Hepatocyte (in vitro differentiated cells): ENCODE measurements at regions not wholly inside any gene's neighbourhood (a gene's known extent, or its start where the extent isn't known, plus 50 kb on each side); places are given as distances from the start of the nearest gene placed in this dataset.

Source experiments
- EZH2 ChIP-seq: fragments of 200-600 bp; sonication (generic); IDR thresholded peaks from 2 replicates; pipeline ENCODE4 v1.6.1; 2016; ENCODE audit warnings: antibody characterized with exemption, mild to moderate bottlenecking, borderline replicate concordance
- EZH2phosphoT487 ChIP-seq: fragments of 200-600 bp; sonication (generic); IDR thresholded peaks from one replicate; pipeline ENCODE4 v1.6.1; 2018; ENCODE audit warnings: antibody characterized with exemption, mild to moderate bottlenecking, low read depth, moderate library complexity; ENCODE audit not compliant: unreplicated experiment, severe bottlenecking
- TF ChIP-seq, protein P1 (sequence below): fragments of 200-600 bp; sonication (generic); IDR thresholded peaks from 2 replicates; pipeline ENCODE4 v1.5.1; 2016; ENCODE audit warnings: antibody characterized with exemption, mild to moderate bottlenecking; ENCODE audit not compliant: poor library complexity

- TF ChIP-seq EZH2 = no peak
- no peak for TF ChIP-seq EZH2phosphoT487
- TF ChIP-seq, protein P1, sequence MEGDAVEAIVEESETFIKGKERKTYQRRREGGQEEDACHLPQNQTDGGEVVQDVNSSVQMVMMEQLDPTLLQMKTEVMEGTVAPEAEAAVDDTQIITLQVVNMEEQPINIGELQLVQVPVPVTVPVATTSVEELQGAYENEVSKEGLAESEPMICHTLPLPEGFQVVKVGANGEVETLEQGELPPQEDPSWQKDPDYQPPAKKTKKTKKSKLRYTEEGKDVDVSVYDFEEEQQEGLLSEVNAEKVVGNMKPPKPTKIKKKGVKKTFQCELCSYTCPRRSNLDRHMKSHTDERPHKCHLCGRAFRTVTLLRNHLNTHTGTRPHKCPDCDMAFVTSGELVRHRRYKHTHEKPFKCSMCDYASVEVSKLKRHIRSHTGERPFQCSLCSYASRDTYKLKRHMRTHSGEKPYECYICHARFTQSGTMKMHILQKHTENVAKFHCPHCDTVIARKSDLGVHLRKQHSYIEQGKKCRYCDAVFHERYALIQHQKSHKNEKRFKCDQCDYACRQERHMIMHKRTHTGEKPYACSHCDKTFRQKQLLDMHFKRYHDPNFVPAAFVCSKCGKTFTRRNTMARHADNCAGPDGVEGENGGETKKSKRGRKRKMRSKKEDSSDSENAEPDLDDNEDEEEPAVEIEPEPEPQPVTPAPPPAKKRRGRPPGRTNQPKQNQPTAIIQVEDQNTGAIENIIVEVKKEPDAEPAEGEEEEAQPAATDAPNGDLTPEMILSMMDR = no peak
These were observed 54.5 kb upstream of the PDZD8 start for GRCh38 chr10:117429643-117430265.
